GDM1 (cell line): ENCODE measurements at regions not wholly inside any gene's neighbourhood (a gene's known extent, or its start where the extent isn't known, plus 50 kb on each side); places are given as distances from the start of the nearest gene placed in this dataset.

Experiments used
- DNase-seq: peaks from one replicate; lab custom pipeline; 2025; lab: John Stamatoyannopoulos, UW

DNA sequence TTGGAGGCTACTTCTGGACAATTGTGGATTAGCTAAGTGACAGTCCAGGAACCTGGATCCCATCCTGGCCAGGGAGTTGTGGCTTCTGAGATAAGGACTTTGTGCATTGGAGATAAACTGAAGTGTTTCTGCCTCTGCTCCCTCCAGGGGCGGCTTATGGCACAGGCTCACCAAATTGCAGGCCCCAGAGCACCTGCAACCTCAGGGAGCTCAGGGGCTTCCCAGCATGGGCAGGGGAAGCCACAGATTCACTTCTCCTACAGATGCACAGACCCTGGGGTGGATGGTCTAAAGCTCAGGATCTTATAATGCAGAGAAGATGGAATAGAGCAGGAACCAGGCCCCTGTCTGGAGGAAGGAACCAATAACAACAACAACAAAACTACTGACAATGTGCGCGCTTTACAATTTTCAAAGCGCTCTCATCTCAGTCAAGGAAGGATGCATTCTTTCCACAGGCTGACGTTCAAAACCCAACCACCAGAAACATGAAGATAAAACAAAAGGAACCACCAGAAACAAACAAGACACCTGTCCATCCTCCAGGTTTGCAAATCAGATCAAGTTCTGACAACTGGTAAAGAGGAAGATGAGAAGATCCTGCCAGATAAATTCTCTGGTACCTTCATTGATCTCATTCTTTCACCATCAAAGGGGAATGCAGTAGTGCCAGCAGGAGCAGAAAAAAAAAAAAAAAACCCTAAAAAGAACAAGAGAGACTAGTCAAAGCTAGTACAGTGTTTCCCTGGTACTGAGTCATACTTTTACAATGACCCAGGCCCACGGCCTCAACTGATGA, 121.0 kb upstream of the IRF2BP2 start:
- no peak for DNase-seq

DNA sequence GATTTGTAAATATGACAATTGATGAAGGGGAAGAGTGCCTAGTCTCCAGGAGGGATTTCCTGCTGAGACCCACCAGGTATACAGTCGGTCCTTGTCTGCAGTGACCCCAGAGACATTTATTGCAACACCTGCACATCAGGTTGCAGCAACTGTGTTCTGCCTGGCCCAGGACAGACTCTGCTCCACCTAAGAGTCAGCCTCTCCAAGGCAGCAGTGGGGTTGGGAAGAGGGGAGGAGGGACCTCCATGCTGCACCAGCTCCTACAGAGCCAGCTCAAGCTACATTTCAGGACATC, 120.4 kb upstream of the IRF2BP2 start:
- DNase-seq, result no peak

DNA sequence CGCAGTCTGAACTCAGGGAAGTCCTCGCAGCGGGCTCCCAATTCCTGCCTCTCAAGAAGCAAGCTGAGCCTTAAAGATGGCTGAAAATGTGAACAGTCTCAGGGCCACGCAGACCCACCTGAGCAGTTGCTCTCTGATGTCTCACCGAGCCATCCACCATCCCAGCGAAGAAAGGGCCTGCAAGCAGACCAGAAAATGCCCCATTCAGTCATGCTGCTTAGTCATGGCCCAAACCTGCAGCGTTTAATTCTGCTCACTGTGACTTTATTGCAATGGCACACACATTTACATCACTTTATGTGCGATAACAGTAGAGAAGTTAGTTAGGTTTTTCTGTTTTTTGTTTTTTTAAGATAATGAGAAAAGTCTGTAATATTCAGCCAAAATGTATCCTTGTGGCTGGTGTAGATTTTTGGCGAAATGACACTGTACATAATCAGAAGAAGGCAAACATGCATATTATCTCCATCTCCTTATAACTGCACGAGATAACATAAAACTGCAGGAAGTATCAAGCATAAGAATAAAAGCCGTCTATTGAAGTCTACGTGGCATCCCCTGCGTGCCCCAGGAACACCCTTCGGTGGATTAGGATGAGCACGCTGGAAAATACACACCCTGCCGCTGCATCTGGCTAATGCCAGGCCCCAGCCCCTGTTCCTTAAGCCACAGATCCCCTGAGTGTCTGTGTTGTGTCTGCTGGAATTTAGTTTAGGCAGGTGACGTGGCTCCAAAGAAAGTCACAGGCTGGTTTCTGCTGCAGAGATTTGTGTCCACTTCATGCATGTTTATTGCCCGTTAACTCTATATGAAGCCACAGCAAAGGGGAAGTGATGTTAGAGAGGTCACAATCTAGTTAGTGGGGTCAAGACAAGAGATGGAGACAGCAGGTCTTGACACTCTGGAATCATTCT, 119.8 kb upstream of the IRF2BP2 start:
- no peak for DNase-seq

DNA sequence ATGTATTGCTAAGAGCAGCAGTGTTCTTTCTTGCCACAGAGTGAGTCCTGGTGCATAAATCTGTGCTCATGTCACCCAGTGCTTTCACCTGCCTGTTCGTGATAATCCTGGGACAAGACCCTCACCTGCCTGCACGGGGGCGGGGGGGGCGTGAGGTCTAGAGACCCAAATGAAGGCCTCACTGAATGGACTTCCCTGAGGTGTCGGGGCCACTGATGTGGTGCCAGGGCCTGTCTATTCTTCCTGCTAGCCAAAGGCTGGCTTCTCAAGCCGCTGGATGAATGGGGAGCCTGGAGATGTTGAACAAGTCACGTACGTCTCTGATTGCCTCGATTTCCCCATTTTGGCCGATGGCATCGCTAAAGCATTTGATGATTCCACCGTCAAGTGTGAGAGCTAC, 118.8 kb upstream of the IRF2BP2 start:
- no peak for DNase-seq

DNA sequence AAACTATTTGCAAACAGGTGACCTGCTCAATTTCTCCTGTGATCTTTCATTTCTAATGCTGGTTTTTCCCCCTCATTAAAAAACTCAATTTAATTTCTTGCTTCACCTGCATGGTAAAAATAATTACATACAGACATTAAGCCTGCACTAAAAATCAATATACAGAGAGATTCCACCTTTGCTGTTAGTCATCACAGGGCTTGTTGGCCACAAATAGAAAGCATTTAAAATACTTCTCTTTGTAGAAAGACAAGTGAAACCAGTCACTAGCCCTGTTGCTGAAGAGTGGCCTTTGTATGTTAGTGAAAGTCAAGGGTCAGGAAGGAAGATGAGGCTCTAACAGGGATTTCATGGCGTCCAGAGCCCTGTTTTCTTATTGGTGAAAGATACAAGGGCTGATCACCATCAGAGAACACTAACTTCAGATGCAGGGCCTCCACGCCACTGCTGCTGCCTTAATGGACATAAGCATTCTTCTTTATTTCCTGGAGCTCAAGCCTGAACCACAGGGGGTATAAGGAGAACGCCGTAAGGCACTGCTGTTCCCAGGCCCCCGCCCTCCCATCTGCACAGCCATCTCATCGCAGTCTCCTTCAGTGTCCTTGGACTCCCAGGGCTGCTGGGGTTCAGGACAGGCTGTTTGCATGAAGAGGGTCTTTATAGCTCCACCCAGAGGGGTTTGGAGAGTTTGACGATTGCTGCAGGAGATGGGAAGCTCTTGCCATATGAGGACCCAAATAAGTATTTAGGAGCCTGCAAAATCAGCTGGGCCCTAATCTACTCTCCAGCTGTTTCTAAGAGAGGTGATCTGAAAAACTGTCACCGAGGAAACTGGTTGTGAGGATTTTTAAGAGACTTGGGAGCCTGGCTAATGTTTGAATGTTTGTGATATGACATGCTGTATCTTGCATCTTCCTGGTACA, 117.3 kb upstream of the IRF2BP2 start:
- DNase-seq, result no peak

DNA sequence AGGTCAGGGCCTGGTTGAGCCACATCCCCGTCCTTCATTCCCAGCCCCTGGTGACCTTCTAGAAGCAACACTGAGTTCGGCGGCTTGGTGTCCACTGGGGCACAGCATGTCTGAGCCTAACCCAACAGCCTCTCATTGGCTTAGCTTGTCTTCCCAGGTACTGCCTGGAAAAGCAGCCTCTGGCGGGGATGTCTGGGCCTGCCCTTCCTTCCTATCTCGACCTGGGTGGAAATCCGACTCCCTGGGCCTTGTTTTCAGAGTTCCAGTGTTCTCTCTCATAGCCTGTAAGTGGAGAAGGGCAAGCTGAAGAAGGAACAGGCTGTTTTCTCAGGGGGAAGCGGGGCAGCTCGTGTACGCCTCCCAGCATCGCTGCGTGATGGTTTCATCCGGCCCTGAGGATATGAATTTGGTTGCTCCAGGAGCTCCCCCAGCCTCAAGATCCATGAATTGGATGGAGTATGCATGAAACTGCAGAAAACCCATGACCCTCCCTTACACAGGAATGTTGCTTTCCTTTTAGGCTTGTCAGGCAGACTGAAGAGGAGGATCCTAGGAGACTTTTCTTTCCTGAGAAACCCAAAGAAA, 116.5 kb upstream of the IRF2BP2 start:
- DNase-seq, result no peak

DNA sequence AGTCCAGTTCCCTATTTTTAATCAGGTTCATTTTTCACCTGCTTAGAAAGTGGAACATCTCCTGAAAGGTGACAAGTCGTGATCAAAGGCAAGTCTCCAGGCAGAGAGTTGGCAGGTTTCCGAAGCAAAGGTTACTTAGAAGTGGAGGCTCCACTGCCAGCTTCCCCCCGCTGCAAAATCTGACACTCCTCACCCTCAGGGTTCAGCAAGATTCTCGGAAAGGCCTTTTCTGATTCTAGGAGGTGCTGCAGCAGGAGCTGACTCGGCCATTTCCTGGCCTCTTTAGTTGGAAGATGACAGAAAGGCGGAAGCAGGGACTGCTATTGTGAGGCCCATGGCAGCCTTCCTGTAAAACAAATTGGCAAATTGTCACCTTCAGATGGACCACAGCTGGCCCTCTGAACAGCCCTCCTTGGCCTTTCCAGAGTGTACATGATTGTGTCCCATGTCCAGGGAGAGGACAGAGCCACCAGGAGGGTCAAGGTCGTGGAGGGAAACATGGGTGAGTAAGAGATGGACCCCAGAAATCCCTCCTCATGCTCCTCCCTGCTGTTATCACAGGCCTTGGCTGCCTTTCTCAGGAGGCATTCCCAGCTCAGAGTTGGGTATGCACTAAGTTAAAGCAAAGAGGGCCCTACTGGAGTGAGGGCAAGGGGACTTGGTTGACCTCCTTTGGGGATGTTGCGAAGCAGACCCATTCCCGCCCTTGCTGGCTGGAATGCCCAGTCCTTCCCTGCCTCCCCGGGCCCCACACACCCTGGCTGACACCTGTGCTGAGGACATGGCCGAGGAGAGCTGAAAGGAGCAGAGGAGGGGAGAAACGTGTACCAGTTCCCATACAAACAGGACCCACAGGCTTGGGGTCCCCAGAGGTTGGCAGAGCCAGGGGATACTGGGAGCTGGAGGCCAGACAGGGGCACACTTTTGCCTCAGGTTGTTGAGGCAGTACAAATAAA, 115.5 kb upstream of the IRF2BP2 start:
- DNase-seq, result no peak

DNA sequence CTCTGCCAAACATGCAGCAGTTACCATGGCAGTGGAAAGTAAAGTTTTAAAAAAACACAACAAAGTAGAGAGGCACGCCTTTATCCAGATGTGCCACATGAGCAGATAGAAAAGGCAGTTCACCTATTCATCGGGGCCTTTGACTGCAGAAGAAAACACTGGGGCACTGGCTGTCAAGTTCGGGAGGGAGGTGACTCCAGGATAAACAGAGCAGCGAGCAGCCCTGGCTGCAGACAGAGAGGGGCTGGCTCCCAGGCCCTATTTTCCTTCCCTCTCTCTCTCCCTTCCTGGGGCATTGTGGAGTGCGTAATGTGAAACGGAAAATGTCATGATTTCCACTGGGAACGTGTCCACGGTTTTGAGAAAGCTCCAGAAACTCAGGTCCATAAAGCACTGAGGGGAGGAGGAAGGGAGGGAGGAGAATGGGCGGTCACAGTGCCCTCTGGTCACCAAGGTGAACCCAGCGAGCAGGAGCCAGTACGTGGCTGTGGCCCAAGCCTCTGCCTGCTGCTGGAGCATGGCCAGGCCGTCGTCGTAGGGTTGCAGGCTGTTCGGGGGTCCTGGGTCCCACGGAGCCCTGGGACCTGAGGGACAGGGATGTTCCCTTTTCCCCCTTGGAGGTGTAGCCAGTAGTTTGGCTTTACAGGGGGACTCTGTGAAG, 114.7 kb upstream of the IRF2BP2 start:
- no peak for DNase-seq

DNA sequence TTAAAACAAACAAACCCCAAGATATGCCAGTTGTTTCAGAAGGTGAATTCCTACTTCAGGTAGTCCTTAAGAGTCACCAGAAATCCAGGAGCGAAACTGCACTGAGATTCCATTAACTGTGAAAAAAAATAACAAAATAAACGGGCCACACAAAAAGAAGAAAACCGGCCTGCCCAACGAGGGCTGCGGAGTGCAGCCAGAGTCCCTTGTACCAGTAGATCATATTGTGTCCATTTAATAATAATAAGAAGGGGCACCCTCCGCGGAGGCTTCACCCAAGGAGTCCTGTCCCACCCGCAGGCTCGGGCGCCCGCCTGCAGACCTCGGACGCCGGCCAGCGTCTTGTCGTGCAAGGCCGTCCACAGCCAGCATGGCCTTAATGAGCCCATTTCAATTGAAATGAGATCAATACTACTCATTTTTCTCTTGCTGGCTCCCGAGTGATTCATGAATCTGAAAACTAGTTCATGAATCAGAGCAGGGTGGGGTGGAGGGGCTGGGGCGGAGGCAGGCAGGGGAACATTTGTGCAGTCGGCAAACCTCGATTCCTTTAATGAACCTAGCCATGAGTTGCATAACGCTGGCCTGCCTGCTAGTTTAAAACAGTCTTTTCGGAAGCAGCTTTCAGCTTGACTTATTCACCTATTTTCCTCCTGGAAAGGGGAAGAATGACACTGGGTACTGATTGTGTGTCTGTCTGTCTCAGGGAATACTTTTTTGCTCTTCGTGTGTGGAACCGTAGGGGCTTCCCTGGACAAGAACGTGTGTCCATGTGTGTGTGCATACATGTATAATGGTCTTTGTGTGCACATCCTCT, 113.1 kb upstream of the IRF2BP2 start:
- DNase-seq, result peak; percentile 92

DNA sequence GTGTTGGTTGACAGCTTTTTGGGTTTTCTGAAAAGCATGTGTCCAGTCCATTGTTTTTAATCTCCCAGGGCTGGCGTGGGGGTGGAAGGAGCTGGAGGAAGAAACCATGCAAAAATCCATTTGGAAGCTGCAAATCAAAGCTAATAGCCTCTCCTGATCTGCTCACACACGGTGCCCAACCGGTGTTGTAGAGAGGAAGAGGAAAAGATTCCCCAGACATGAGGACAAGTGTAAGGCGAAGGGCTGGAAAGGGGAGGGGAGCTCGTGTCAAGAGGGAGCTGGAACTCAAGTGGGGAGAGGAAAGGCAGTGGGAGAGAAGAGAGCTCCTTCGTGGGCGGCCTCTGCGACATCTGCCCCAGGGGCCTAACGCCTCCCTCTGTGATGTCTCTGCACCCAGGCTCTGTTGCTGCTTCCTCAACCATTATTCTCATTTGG, 112.3 kb upstream of the IRF2BP2 start:
- DNase-seq, result no peak

DNA sequence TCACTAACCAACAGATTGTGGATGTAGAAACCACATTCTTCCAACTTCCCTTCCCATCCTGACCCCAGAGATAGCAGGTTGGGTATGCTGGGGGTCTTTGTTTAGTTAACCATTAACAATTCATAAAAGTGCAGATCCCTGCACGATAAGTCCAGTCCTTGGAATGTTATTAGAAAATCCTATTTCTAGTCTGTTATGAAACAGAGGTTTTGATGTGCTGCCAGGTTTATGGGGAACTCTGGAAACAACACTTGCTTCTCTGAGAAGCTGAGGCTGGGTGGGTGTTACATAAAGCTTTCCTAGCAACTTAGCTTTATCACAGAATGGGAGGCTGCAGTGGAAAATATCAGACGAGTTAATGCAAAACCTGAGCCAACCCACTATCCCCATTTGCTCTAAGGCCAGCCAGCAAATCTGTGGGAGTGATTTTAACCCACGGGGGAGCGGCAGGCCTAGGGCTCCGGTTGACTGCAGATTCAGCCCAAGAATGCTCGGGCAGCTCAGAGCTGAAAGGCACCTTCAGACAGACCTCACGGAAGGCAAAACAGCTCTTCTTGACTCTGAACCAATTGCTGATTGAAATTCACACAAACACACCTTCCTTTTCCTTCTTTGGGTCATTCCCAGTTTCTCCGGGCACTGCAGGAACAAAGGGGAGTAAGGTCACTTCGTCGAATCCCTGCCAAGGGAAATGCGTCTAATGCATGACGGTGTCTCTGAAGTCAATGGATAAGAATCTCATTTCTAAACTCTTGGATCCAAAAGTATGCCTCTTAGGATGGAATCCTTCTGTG, 111.7 kb upstream of the IRF2BP2 start:
- no peak for DNase-seq

DNA sequence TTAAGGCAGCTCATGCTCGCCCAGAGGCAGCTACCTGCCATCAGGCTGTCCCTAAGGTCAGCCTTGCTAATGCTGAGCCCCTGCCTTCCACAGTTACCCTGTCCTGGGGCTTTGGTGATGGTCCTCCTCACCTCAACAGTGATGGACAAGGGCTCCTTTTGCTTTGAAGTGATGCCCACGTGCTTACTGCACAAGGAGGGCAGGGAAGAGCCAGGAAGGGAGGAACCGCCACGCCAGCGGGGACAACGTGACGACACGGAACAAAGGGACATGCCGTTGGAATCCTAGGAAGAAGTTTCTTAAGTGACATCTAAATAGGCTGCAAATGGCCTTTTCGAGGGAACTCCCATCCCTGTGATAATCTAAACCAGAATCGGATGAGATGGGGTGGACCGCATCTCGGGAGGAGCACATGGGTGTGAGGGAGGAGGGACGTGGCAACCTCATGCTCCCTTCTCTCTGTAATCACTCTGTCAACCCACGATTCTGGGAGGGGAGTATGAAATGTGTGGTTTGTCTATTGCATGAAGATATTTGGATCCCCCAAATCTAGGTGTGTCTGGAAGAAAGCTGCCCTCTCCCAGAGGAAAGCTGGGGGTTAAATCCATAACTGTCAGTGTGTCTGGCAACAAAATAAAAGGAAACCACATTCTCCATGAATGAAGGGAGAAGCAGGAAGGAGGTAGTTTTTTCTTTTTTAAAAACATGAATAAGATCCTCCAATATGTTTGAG, 110.9 kb upstream of the IRF2BP2 start:
- no peak for DNase-seq

DNA sequence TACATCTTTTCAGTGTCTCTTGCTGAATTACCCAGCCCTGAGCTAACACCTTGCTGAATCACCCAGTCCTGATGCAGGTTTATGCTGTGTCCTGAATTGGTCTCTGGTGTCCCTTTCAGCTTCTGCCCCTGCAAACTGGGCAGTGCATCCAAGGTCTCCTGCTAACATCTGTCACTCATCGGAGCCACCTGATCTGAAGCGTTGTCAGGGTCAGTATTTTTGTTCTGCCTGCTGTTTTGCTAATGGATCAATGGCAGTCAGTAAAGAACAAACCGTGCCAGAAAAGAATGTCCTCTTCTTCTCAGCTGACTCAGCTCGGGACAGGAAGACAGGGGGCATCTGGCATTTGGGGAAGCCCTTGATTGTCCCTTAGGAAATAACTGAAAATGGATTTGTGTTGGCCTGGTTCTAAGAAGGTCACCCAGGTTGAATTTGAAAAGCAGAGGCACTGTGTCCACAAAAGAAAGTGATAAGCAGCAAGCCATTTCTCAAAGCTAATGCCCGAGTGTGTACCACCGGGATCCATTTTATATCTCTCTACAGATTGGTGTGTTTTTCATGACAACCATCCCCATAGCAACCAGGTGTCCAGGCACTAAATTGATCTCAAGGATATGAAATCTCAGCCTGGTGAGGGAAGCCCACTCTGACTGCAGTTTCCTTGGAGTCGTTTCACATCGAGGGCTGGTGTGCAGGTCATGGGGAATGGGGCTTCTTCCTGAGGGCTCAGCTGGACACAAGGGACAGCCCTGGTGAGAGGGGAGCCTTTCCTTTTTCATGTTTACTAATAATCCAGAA, 109.7 kb upstream of the IRF2BP2 start:
- no peak for DNase-seq

DNA sequence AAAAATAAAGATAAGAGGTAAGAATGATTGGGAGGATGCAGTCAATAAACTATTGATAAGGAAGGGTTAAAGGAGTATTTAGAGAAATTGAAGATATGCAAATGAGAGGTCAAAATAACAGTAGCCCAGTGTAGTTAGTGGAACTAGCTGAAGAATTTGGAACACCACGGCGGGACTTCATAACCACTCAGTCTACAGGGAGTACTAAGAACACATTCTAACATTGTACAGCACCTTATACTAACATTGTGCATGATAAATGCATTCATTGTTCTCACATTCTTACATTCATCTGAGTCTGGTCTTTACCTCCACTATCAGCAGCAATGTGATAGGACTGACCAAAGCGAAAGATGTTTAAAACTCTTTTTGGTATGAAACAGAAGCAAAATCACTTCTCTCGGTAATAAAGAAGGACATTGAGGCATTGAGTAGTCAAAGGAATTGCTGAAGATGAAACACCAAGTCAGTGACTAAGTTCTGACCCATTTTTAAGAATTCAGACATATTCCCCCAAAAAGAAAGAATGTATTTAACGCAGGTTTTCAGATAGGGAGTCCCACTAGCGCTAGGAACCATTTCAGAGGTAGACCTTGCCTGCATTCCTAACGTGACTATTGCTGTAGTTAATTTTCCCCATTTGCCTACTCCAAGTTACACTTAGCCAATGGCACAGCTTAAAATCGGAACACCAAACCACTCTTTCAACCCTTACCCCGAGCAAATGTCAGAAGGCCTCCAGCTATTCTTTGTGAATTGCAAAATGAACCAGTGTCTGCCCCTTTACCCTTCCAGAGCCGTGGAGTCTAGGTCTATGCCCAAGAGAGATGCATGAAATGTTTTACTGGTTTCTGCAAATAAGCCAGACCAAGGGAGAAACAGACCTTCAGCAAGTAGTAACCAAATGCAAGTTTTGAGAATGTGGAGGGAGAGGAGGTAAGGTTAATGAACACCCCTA, 108.8 kb upstream of the IRF2BP2 start:
- DNase-seq, result no peak

DNA sequence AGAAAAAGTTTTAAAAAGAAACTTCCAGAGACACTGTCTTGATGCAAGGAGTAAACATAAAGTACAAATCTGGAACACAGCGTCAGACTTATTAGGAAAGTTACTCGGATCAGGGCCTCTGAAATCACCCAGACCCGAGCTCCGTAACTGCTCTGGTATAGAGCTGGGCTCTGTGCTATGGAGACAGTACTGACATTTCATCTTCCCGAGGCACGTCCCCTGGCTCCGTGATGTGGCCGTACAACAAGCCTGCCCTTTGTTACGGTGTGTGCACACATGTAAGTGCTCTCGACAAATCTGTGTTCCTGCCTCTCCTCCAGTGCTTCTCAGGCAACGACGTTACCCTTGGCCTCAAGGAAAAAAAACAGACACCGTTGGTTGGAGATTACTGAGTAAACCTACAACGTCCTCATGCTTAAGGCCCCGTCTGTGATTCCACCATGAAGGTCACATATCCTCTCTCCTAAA, 107.0 kb upstream of the IRF2BP2 start:
- no peak for DNase-seq
